Urinary bladder (tissue), 3 donors: ENCODE measurements at regions not wholly inside any gene's neighbourhood (a gene's known extent, or its start where the extent isn't known, plus 50 kb on each side); places are given as distances from the start of the nearest gene placed in this dataset.

ENCODE experiments used
- DNase-seq: peaks from one replicate; pipeline ENCODE4 v3.0.0-alpha.2; 2015; ENCODE audit errors: extremely low spot score
- H3K27ac ChIP-seq: one replicate; pipeline ENCODE4 v1.5.1; 2013; ENCODE audit warnings: low read depth, mild to moderate bottlenecking, moderate library complexity
- H3K36me3 ChIP-seq: one replicate; pipeline ENCODE4 v1.6.1; 2013; ENCODE audit warnings: mild to moderate bottlenecking, moderate library complexity; ENCODE audit not compliant: insufficient read depth
- H3K4me1 ChIP-seq: one replicate; pipeline ENCODE4 v1.6.1; 2013; ENCODE audit warnings: mild to moderate bottlenecking, moderate library complexity; ENCODE audit not compliant: insufficient read depth
- H3K4me3 ChIP-seq: one replicate; pipeline ENCODE4 v1.5.1; 2013; ENCODE audit warnings: low read depth, low read length
- WGBS: extraction: QIAGEN DNeasy Blood & Tissue Kit; methylation state at CpG from one replicate; pipeline ENCODE4 v1.1.7; 2013; 5-methylcytosine and 5-hydroxymethylcytosine counted together
- donor health status: healthy with polysubstance abuse.
- donor health status: healthy.

DNA sequence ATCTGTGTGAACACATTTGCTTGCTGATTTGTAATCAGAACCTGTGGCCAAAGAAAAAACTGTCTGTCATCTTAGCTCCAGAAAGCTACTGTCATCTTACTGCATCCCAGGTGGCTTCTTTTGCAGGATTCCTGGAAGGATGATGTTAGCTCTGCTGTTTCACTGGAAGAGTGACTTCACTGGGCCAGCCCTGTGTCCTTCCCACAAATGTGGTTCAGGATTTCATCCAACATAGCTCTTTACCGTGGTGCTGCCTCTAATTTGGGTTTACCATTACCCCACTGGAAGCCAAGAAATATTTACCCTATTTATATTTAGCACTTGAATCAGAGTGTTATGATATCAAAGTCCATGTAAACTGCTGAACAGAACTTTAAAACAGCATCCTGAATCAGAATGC, 501.0 kb downstream of the GADD45G start:
- no peak overlapping the region for H3K4me3 ChIP-seq
- no peaks in the 10 kb centered on the region for H3K36me3 ChIP-seq
- no peak overlapping the region for H3K27ac ChIP-seq
- 49% methylated on average over 1 of the region's 1 CpG for WGBS
- DNase-seq, result no peak
- H3K4me1 ChIP-seq, result no peaks in the 10 kb centered on the region

DNA sequence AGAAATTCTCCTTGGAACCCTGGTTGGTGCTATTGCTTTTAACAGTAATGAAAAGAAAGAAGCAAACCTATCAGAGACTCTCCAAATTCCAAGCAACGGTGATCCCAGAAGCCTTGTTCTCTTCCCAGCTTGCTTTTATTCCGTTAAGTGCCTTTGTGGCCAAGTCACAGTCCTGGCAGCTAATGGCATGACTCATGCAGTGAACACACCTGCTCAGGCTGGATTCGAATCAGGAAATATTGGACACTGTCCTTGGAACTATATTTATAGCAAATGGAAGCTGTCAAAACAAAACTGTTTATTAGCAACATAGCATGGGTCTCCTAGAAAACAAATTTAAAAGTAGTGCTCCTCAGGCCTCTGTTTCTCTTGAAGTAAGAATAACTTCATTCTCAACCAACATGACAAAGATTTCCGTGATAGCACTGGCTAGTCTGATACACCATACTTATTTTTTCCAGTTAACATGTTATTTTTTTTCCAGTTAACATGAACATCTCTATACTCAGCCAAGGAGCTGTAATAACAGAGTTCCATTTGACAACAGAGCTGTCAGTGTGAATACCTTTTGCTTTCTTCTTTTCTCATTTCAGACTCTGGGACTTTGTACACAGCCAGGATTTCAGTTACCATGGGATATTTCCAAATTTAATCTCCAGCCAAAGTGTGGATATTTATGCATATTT, 502.4 kb downstream of the GADD45G start:
- 13% methylated on average over 4 of the region's 4 CpGs for WGBS

DNA sequence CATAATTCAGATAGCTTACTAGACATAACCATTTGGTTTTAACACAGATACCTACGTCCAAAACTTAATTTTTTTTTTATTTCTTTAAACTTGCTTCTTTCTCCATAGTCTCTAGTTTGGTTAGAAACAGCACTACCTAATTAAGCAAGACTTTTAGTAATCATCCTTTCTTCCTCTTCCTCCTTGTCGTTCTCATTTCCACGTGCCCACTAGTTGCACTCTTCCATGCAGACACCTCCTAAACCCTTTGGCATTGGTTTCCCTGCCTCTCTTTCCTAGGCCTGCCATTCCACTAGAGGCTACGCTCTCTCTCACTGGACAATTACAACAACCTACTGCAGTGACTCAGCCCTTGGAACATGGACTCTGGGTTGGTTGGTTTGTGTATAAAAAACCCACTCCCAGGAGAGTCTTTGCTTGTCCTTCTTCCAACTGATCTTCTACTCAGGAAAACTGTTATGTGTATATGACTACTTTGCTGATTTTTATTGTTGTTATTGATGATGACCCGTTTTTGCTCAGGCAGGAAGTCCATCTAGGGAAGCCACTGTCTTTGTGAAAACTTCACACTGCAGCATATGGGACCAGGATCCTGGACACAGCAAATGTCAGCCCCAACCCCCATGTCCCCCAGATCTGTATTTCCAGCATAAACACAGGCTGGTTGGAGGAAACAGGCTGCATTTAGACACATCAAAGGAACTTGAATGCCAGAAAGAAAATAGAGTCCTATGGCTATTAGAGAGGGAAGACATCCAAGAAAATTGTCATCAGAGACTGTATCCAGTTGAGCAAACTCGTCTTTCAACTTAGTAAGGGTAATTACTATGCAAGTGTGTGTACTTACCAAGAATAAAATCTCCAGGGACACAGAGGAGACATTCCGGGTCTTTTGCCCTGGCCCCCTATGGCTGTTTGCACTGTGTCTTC, 503.2 kb downstream of the GADD45G start:
- H3K4me3 ChIP-seq, result no peak overlapping the region
- H3K27ac ChIP-seq, result no peak overlapping the region
- DNase-seq, result no peak
- H3K36me3 ChIP-seq, result no peaks in the 10 kb centered on the region
- WGBS, result 54% methylated on average over 7 of the region's 7 CpGs
- no peaks in the 10 kb centered on the region for H3K4me1 ChIP-seq

More for the DNA sequence above, 502.4 kb downstream of the GADD45G start:
- Histone ChIP-seq H3K4me1 (no peaks in the 10 kb centered on the region), H3K27ac (no peak overlapping the region), H3K4me3 (no peak overlapping the region), H3K36me3 (no peaks in the 10 kb centered on the region)
- DNase-seq, result no peak

DNA sequence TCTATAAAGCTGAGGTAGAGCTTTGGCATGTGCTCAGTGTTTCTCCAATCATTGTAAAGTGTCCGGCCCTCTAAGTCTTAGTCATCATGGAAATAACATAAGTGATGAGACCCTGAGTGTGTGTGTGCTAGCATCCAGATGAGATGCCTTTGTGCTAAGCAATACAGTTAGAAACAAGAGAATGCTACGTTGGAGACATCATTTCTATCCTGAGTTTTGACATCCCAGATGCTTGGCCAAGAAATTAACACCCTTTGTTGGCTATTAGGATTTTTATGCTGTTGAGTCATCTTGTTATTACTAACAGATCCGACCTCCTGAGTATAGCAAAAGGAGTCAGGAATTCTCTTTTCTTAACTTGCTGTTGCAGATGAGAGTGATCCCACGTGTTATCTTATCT, 508.0 kb downstream of the GADD45G start:
- H3K4me3 ChIP-seq, result no peak overlapping the region
- H3K36me3 ChIP-seq, result no peaks in the 10 kb centered on the region
- no peak for DNase-seq
- H3K27ac ChIP-seq, result no peak overlapping the region
- H3K4me1 ChIP-seq, result no peaks in the 10 kb centered on the region
- WGBS, result 32% methylated on average over 4 of the region's 4 CpGs

DNA sequence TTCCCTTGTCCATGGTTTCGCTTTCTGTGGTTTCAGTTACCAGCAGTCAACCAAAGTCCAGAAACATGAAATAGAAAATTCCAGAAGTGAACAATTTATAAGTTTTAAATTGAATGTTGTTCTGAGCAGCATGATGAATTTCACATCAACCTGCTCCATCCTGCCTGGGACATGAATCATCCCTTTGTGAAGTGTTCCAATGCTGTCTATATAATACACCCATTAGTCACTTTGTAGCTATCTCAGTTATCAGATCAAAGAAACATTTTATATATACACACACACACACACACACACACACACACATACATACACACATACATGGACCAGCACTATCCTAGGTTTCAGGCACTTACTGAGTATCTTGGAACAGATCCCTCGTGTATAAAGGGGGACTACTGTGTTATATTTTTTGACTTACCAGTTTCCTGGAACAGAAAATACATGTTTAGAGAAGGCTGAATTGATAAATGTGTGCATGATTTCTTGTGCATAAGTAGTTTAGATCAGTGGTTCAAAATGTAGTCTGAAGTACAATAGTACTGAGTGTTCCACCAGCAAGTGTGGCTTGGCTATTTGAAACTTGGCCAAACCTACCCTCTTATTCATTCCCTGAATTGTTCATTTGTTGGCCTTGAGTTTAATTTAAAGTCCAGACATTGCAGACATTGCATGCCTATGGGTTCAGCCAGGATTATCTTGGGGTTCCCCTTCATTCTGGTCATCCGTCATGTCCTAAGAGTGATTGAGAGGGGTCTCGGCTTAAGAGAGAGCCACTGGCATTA, 510.0 kb downstream of the GADD45G start:
- WGBS, result 87% methylated on average over 4 of the region's 4 CpGs
- H3K36me3 ChIP-seq, result no peaks in the 10 kb centered on the region
- H3K27ac ChIP-seq, result no peak overlapping the region
- no peak for DNase-seq
- H3K4me1 ChIP-seq, result no peaks in the 10 kb centered on the region
- H3K4me3 ChIP-seq, result no peak overlapping the region

DNA sequence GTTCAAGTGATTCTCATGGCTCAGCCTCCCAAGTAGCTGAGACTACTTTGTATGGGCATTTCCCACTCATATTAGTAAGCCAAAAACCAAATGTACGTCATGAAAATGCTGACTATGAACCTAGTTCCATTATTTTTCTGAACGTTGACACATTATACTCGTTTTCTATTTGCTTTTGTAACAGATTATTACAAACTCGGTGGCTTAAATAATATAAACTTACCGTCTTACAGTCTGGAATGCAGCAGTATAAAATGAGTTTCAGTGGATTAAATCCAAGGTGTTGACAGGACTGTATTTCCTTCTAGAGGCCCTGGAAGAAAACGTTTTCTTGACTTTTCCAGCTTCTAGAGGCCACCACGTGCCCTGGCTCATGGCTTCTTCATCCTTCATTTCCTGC, 517.0 kb downstream of the GADD45G start:
- Histone ChIP-seq H3K36me3 (no peaks in the 10 kb centered on the region), H3K27ac (no peak overlapping the region), H3K4me3 (no peak overlapping the region), H3K4me1 (no peaks in the 10 kb centered on the region)
- WGBS, result 28% methylated on average over 7 of the region's 7 CpGs
- no peak for DNase-seq

DNA sequence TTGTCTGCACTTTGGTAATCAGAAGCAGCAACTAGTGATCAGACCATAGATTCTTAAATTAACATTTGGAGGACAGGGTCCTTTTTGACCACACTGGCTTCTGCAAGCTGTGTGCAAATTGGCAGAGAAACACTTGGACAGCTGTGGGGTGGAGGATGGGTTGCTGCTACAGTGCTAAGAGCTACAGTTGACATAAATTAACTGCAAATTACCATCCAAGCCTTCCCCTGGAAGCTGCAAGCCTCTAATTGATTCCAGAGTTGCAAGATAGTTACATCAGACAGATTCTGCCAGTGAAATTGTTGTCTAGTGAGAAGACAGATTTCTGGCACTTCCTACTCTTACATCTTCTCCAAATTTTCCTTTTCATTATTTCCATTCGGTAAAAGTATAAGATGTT, 517.7 kb downstream of the DIRAS2 start:
- WGBS, result 68% methylated on average over 1 of the region's 1 CpG
- DNase-seq, result no peak
- Histone ChIP-seq H3K27ac (no peak overlapping the region), H3K36me3 (no peaks in the 10 kb centered on the region), H3K4me1 (no peaks in the 10 kb centered on the region), H3K4me3 (no peak overlapping the region)

DNA sequence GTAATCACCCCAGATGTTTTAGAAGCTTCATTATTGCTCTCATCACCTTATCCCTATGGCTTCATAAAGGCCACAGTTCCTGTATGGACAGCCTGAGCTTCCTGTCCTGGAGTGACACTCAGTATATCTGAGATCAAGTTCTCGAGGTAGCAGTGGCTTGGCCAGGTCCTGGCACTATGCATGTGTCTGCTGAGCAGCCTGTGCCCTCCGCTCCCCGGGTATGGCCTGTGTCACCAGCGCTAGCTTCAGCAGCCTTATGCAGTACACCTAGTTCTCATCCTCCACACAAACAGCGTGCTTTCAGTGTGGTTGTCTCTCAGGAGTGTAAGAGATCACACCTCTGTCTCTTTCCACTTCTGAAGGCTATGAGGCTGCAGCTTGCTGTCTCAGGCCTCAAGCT, 514.7 kb downstream of the DIRAS2 start:
- 88% methylated on average over 5 of the region's 5 CpGs for WGBS
- no peak for DNase-seq
- Histone ChIP-seq H3K4me3 (no peak overlapping the region), H3K36me3 (no peaks in the 10 kb centered on the region), H3K27ac (no peak overlapping the region), H3K4me1 (no peaks in the 10 kb centered on the region)

DNA sequence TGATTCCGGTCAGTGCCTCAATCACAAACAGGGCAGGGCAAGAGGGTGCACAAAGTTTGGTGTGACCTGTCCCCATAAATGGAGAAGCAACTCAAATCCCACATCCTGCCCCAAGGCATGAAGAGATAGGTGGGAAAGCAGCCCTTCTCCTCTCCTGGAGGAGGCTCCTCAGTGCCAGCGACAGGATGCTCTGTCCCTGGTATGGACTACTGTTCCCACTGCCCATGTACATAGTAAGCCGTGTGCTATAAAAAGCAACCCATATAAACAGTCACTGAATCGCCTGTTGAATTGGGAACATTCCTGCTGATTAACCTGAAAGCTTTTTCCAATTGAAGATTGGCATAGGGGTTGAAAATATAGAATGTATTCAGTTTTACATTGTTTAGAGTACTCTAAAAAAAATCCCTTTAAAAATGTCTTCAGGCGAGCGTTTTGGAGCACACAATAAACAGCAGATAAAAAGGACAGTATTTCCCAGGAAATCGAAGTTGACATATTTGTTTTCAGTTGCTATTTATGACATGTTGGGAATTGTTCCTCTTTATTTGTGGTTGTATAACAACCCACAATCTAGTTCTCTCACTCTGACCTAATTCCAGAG, 513.9 kb downstream of the DIRAS2 start:
- WGBS, result 51% methylated on average over 7 of the region's 7 CpGs
- no peak for DNase-seq
- Histone ChIP-seq H3K27ac (no peak overlapping the region), H3K36me3 (no peaks in the 10 kb centered on the region), H3K4me3 (no peak overlapping the region), H3K4me1 (no peaks in the 10 kb centered on the region)

DNA sequence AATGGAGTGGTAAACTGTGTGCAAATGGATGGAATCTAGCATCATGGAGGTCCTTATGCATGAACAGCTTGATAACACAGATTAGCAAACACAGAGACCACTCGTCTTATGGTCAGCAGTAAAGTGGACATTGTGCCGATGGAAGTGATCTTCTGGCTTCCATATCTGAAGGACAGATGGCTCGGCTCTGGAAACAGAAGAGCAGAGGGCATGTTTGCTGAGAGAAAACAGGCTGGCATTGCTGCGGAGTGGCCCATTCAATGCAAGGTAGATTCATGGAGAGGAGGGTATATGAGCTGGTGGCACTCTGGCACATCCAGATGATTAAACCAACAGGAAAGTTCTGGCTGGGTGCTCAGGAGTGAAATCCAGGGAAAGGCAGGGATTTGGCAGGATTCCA, 513.2 kb downstream of the DIRAS2 start:
- H3K4me1 ChIP-seq, result no peaks in the 10 kb centered on the region
- 89% methylated on average over 4 of the region's 4 CpGs for WGBS
- H3K4me3 ChIP-seq, result no peak overlapping the region

DNA sequence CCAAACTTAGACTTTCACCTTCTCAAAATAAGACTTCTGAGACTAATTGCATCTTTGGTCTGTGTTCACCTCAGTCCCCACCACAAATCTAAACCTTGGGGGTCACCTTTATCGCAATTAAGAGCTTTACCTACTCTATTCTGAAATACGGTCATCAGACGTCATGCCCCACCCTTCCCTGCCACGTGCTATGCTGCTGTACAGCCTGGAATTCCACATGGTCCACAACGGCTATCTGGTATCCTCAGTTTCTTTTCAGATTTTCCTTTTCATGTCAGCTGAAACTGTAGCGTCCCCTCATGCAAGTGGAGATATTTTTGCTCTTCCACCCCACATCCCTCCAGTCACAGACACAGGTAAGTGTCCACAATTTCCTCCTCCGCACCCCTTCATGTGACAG, 511.1 kb downstream of the DIRAS2 start:
- Histone ChIP-seq H3K27ac (no peak overlapping the region), H3K4me1 (no peaks in the 10 kb centered on the region), H3K4me3 (no peak overlapping the region), H3K36me3 (no peaks in the 10 kb centered on the region)
- DNase-seq, result no peak
- WGBS, result 79% methylated on average over 7 of the region's 7 CpGs

More for the DNA sequence above, 513.2 kb downstream of the DIRAS2 start:
- H3K36me3 ChIP-seq, result no peaks in the 10 kb centered on the region
- DNase-seq, result no peak
- no peak overlapping the region for H3K27ac ChIP-seq

DNA sequence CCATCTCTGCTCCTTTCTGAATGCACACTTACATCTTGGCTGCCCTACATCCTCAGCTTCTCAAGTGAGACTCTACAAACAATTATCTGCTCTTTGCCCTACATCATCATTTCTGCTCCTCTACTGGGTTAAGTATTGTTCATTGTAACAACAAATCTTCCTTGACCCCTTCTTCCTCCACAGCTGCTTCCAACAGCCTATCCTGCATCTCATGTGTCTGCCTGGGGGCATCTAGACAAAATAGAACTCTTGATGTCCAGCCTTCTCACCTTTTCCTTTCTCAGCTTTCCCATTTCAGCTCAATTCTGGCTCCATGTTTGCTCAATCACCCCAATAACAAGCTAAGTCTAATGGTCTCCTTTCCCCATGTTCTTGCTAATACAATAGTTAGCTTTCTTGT, 509.8 kb downstream of the DIRAS2 start:
- no peak overlapping the region for H3K4me3 ChIP-seq
- H3K36me3 ChIP-seq, result no peaks in the 10 kb centered on the region
- H3K27ac ChIP-seq, result no peak overlapping the region
- no peak for DNase-seq
- H3K4me1 ChIP-seq, result no peaks in the 10 kb centered on the region

DNA sequence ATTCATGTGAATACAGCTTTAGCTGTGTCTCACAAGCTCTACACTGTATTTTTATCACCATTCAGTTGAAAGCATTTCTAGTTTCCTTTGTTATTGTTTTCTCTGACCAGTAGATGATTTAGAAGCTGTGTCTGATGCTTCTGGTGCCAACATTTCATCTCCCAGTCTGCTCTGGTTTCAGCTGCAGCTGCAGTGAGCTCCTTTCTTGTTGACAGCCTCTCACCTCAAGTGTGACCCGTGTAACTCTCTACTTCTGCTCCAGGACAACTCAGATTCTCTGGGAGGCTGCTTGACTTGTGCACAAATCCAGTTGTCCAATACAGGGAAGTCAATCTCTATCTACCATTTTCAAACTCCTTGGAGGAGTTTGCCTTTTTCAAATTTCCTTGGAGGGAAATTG, 504.8 kb downstream of the DIRAS2 start:
- no peak overlapping the region for H3K4me3 ChIP-seq
- DNase-seq, result no peak
- no peak overlapping the region for H3K27ac ChIP-seq
- no peaks in the 10 kb centered on the region for H3K36me3 ChIP-seq
- 51% methylated on average over 1 of the region's 1 CpG for WGBS
- no peaks in the 10 kb centered on the region for H3K4me1 ChIP-seq
